ENCODE measurements at regions not wholly inside any gene's neighbourhood (a gene's known extent, or its start where the extent isn't known, plus 50 kb on each side); places are given as distances from the start of the nearest gene placed in this dataset.

- no peak overlapping the region for H3K27ac ChIP-seq (ENCODE audit: low read depth, low read length)
- H3K27me3 ChIP-seq (ENCODE audit: insufficient read depth, low read length) = no peaks in the 10 kb centered on the region
- no peaks in the 10 kb centered on the region for H3K9me3 ChIP-seq (ENCODE audit: insufficient read depth, low read depth, low read length)
- no peak overlapping the region for H3K9ac ChIP-seq (ENCODE audit: low read depth, low read length)
- H3K36me3 ChIP-seq (ENCODE audit: insufficient read depth, low read length) = no peaks in the 10 kb centered on the region
- H3K4me1 ChIP-seq (ENCODE audit: insufficient read depth, low read length) = no peaks in the 10 kb centered on the region
- 88% methylated on average over 7 of the region's 7 CpGs for WGBS
- H3K4me3 ChIP-seq (ENCODE audit: low read length) = no peak overlapping the region
These were observed 51.8 kb upstream of the LINGO1 start for GRCh38 chr15:77684341-77685081.

- H3K4me1 ChIP-seq (ENCODE audit: insufficient read depth, low read length) = no peaks in the 10 kb centered on the region
- H3K4me3 ChIP-seq (ENCODE audit: low read length) = no peak overlapping the region
- H3K27me3 ChIP-seq (ENCODE audit: insufficient read depth, low read length) = no peaks in the 10 kb centered on the region
- 72% methylated on average over 9 of the region's 9 CpGs for WGBS
- no peak overlapping the region for H3K9ac ChIP-seq (ENCODE audit: low read depth, low read length)
- no peaks in the 10 kb centered on the region for H3K9me3 ChIP-seq (ENCODE audit: insufficient read depth, low read depth, low read length)
- H3K27ac ChIP-seq (ENCODE audit: low read depth, low read length) = no peak overlapping the region
- H3K36me3 ChIP-seq (ENCODE audit: insufficient read depth, low read length) = no peaks in the 10 kb centered on the region
These were observed 49.9 kb upstream of the LINGO1 start for GRCh38 chr15:77682564-77682963.
